Panc1 (cell line): ENCODE measurements at regions not wholly inside any gene's neighbourhood (a gene's known extent, or its start where the extent isn't known, plus 50 kb on each side); places are given as distances from the start of the nearest gene placed in this dataset.

Experiments used
- ATAC-seq: fragments of 200-7000 bp; cut with Tn5 transposase; 2 replicates; pipeline ENCODE4 v1.9.1; 2020; ENCODE audit warnings: mild to moderate bottlenecking, moderate library complexity
- BruUV-seq: library from RNA; stranded (reverse); fragments of 400-500 nt; replicated peaks from 2 replicates; lab custom pipeline; 2021; lab: Mats Ljungman, UMichigan
- CTCF ChIA-PET: fragments of 300-600 bp; sonication (Branson Sonifier 250); formaldehyde crosslinking; loops from one replicate; lab custom pipeline; 2022; ENCODE audit warnings: antibody characterized with exemption; lab: Charles Lee
- POLR2A ChIA-PET: fragments of 300-600 bp; sonication (Branson Sonifier 250); formaldehyde crosslinking; loops from one replicate; lab custom pipeline; 2022; ENCODE audit warnings: antibody characterized with exemption; lab: Charles Lee
- DNase-seq: peaks from one replicate; pipeline ENCODE4 v3.0.0-alpha.2; 2010; ENCODE audit warnings: low read depth, low spot score
- H3K27ac ChIP-seq: 2 replicates; pipeline ENCODE4 v1.5.1; 2011; ENCODE audit warnings: mild to moderate bottlenecking, low read length, inconsistent platforms
- H3K27me3 ChIP-seq: fragments of 200-500 bp; sonication (Bioruptor generic); 2 replicates; pipeline ENCODE4 v1.6.0; 2014; ENCODE audit warnings: low read length, inconsistent platforms; ENCODE audit not compliant: control insufficient read depth, insufficient read depth
- H3K36me3 ChIP-seq: fragments of 200-500 bp; sonication (Bioruptor generic); 2 replicates; pipeline ENCODE4 v1.5.1; 2014; ENCODE audit warnings: inconsistent platforms, mild to moderate bottlenecking, low read length, moderate library complexity; ENCODE audit not compliant: control insufficient read depth, insufficient read depth
- H3K4me1 ChIP-seq: 2 replicates; pipeline ENCODE4 v1.5.1; 2011; ENCODE audit warnings: inconsistent platforms, mild to moderate bottlenecking, low read length, moderate library complexity; ENCODE audit not compliant: control insufficient read depth, insufficient read depth
- H3K4me3 ChIP-seq, 2 experiments: 2 replicates each; pipeline ENCODE4 v1.5.1; 2011 to 2012; ENCODE audit warnings: low read depth in 2 of 2, low read length in 2 of 2, mild to moderate bottlenecking in 2 of 2, inconsistent platforms in 1 of 2, moderate library complexity in 1 of 2
- H3K9me3 ChIP-seq: fragments of 200-500 bp; sonication (Bioruptor generic); 2 replicates; pipeline ENCODE4 v1.5.1; 2014; ENCODE audit warnings: low read depth, mild to moderate bottlenecking, inconsistent platforms, low read length, moderate library complexity; ENCODE audit not compliant: control insufficient read depth, insufficient read depth
- CTCF ChIP-seq: fragments of 450-650 bp; IDR thresholded peaks from 2 replicates; pipeline ENCODE4 v1.5.1; 2017; ENCODE audit warnings: mild to moderate bottlenecking
- POLR2AphosphoS5 ChIP-seq: IDR thresholded peaks from 2 replicates; pipeline ENCODE4 v1.6.1; 2012; ENCODE audit warnings: mild to moderate bottlenecking, low read depth, low read length, moderate library complexity
- SIN3A ChIP-seq: IDR thresholded peaks from 2 replicates; pipeline ENCODE4 v1.6.1; 2012; ENCODE audit warnings: low read depth, mild to moderate bottlenecking, low read length, moderate library complexity, borderline replicate concordance; ENCODE audit not compliant: insufficient read depth
- TCF7L2 ChIP-seq: IDR thresholded peaks from 2 replicates; pipeline ENCODE4 v1.6.1; 2011; ENCODE audit warnings: mild to moderate bottlenecking, low read depth, low read length, inconsistent platforms
- in situ Hi-C: cut with HindIII; loops from 2 replicates; pipeline ENCODE4 v1.10.0; 2016; ENCODE audit warnings: low sequenced_read_pairs, low pct_unique_long_range_greater_than_20kb
- intact Hi-C: fragments of 100-400 bp; cut with micrococcal nuclease; formaldehyde crosslinking; loops from one replicate; pipeline ENCODE4 v1.10.0; 2022; ENCODE audit not compliant: unreplicated experiment
- TF ChIP-seq, protein P1 (sequence below), 2 experiments: IDR thresholded peaks; 2 replicates each; pipeline ENCODE4 v1.6.1; 2011 to 2012; ENCODE audit warnings: low read depth in 2 of 2, control low read depth in 1 of 2, low read length in 1 of 2, mild to moderate bottlenecking in 1 of 2, moderate library complexity in 1 of 2; ENCODE audit not compliant: insufficient read depth in 1 of 2

GRCh38 chr18:55114876-55115275 lies 155.6 kb upstream of the CCDC68 start:
- Histone ChIP-seq H3K27ac (no peak overlapping the region), H3K4me3 (no peak overlapping the region), H3K36me3 (no peaks in the 10 kb centered on the region), H3K4me1 (no peaks in the 10 kb centered on the region), H3K9me3 (no peaks in the 10 kb centered on the region), H3K27me3 (no peaks in the 10 kb centered on the region)
- TF ChIP-seq, protein P1, sequence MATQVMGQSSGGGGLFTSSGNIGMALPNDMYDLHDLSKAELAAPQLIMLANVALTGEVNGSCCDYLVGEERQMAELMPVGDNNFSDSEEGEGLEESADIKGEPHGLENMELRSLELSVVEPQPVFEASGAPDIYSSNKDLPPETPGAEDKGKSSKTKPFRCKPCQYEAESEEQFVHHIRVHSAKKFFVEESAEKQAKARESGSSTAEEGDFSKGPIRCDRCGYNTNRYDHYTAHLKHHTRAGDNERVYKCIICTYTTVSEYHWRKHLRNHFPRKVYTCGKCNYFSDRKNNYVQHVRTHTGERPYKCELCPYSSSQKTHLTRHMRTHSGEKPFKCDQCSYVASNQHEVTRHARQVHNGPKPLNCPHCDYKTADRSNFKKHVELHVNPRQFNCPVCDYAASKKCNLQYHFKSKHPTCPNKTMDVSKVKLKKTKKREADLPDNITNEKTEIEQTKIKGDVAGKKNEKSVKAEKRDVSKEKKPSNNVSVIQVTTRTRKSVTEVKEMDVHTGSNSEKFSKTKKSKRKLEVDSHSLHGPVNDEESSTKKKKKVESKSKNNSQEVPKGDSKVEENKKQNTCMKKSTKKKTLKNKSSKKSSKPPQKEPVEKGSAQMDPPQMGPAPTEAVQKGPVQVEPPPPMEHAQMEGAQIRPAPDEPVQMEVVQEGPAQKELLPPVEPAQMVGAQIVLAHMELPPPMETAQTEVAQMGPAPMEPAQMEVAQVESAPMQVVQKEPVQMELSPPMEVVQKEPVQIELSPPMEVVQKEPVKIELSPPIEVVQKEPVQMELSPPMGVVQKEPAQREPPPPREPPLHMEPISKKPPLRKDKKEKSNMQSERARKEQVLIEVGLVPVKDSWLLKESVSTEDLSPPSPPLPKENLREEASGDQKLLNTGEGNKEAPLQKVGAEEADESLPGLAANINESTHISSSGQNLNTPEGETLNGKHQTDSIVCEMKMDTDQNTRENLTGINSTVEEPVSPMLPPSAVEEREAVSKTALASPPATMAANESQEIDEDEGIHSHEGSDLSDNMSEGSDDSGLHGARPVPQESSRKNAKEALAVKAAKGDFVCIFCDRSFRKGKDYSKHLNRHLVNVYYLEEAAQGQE (IDR thresholded peaks at IDR 0.05; ENCODE audit: insufficient read depth in 1 of 2, low read depth in 2 of 2, low read length in 1 of 2): no peak
- TF ChIP-seq TCF7L2: no peak
- intact Hi-C loops (no loop called here), in situ Hi-C loops (no loop called here)
- no peak for DNase-seq
- BruUV-seq: no TSS peak
- no peak for ATAC-seq
- ChIA-PET CTCF (no interaction called here), POLR2A (no interaction called here)

- intact Hi-C loops: no loop called here
- POLR2A ChIA-PET: no interaction called here
- Histone ChIP-seq H3K9me3 (no peaks in the 10 kb centered on the region), H3K27me3 (no peaks in the 10 kb centered on the region), H3K36me3 (no peaks in the 10 kb centered on the region), H3K27ac (no peak overlapping the region), H3K4me1 (no peaks in the 10 kb centered on the region), H3K4me3 (no peak overlapping the region)
- no peak for TF ChIP-seq CTCF
- no TSS peak for BruUV-seq
- CTCF ChIA-PET: no interaction called here
- in situ Hi-C loops: no loop called here
- DNase-seq (no peak), ATAC-seq (no peak)
These were observed 154.5 kb upstream of the CCDC68 start for GRCh38 chr18:55113800-55114199.

DNA sequence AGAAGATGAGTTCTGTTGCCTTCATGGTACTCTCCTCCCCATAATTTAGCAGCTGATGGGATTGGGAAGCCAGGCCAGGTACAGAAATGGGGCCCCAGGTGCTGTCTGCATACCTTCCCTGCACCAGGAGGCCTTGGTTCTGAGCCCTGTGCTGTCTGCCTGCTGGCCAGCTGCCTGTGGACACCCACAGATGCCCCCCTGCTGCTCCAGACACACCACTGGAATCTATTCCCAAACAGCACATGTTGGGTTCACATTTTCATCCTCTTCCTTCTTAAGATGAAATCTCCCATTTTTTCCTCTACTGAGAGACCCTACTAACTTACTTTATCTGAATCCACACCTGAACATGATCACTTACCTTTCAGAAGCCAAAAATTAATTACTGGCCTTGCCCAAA lies 152.0 kb upstream of the CCDC68 start:
- Histone ChIP-seq H3K27ac (no peak overlapping the region), H3K4me3 (no peak overlapping the region), H3K36me3 (no peaks in the 10 kb centered on the region), H3K4me1 (no peaks in the 10 kb centered on the region), H3K27me3 (no peaks in the 10 kb centered on the region), H3K9me3 (no peaks in the 10 kb centered on the region)
- TF ChIP-seq TCF7L2: no peak
- no peak for TF ChIP-seq POLR2AphosphoS5
- no peak for TF ChIP-seq CTCF
- TF ChIP-seq, protein P1 (IDR thresholded peaks at IDR 0.05; ENCODE audit: insufficient read depth in 1 of 2, low read depth in 2 of 2, low read length in 1 of 2): no peak
- TF ChIP-seq SIN3A: no peak
- in situ Hi-C loops: no loop called here
- DNase-seq (no peak), ATAC-seq (no peak)
- intact Hi-C loops: no loop called here
- ChIA-PET CTCF (no interaction called here), POLR2A (no interaction called here)
- BruUV-seq: no TSS peak
